Coronary artery (tissue), 2 donors: ENCODE measurements at regions not wholly inside any gene's neighbourhood (a gene's known extent, or its start where the extent isn't known, plus 50 kb on each side); places are given as distances from the start of the nearest gene placed in this dataset.
"Not testable (repeated sequence)": the region's sequence is repeated elsewhere in the genome, so short reads cannot be mapped to it uniquely, and the experiment has no call there.

Experiments
- DNase-seq: peaks from one replicate; pipeline ENCODE4 v3.0.0-alpha.2; 2017; ENCODE audit warnings: low spot score
- H3K27ac ChIP-seq, 2 donors: fragments of 200-600 bp; sonication (generic); one replicate each; pipeline ENCODE4 v1.5.1; 2016 to 2019
- H3K4me3 ChIP-seq: fragments of 200-600 bp; sonication (generic); 2 replicates; pipeline ENCODE4 v1.5.1; 2016; ENCODE audit warnings: mild to moderate bottlenecking, moderate library complexity
- CTCF ChIP-seq: fragments of 200-600 bp; sonication (generic); IDR thresholded peaks from one replicate; pipeline ENCODE4 v1.5.1; 2019; ENCODE audit warnings: antibody characterized with exemption

- no peak overlapping the region for H3K27ac ChIP-seq
- no peak for TF ChIP-seq CTCF
- no peak overlapping the region for H3K4me3 ChIP-seq
- no peak for DNase-seq
These were observed 532.9 kb upstream of the B3GAT1 start for GRCh38 chr11:134944986-134945385.

GRCh38 chr11:134944131-134944530, 532.1 kb upstream of the B3GAT1 start:
- H3K27ac ChIP-seq = no peak overlapping the region
- TF ChIP-seq CTCF = no peak
- DNase-seq = no peak

GRCh38 chr11:134943544-134943943, 531.5 kb upstream of the B3GAT1 start:
- no peak overlapping the region for H3K27ac ChIP-seq
- no peak for TF ChIP-seq CTCF

More at GRCh38 chr11:134944131-134944530, 532.1 kb upstream of the B3GAT1 start:
- no peak overlapping the region for H3K4me3 ChIP-seq

GRCh38 chr11:134942681-134943080, 530.6 kb upstream of the B3GAT1 start:
- no peak overlapping the region for H3K4me3 ChIP-seq
- H3K27ac ChIP-seq = no peak overlapping the region
- no peak for TF ChIP-seq CTCF
- DNase-seq = no peak

More at GRCh38 chr11:134943544-134943943, 531.5 kb upstream of the B3GAT1 start:
- H3K4me3 ChIP-seq = no peak overlapping the region
- no peak for DNase-seq

GRCh38 chr11:134941936-134942600, 530.0 kb upstream of the B3GAT1 start:
- not testable (repeated sequence) for H3K27ac ChIP-seq, H3K4me3 ChIP-seq, DNase-seq

- TF ChIP-seq CTCF = no peak
- Histone ChIP-seq H3K4me3 (no peak overlapping the region), H3K27ac (no peak overlapping the region)
- DNase-seq = no peak
These were observed 529.3 kb upstream of the B3GAT1 start for GRCh38 chr11:134941326-134941725.

GRCh38 chr11:134940441-134941126, 528.5 kb upstream of the B3GAT1 start:
- Histone ChIP-seq H3K27ac (no peak overlapping the region), H3K4me3 (no peak overlapping the region)
- no peak for TF ChIP-seq CTCF
- no peak for DNase-seq
